ENCODE measurements at regions not wholly inside any gene's neighbourhood (a gene's known extent, or its start where the extent isn't known, plus 50 kb on each side); places are given as distances from the start of the nearest gene placed in this dataset.

- no peak for TF ChIP-seq CTCF (IDR thresholded peaks at IDR 0.05; ENCODE audit: unreplicated experiment)
- H3K9me3 Mint-ChIP-seq (ENCODE audit: unreplicated experiment) = no peaks in the 10 kb centered on the region
- H3K27me3 Mint-ChIP-seq (ENCODE audit: insufficient read depth, unreplicated experiment) = no peaks in the 10 kb centered on the region
- H3K36me3 Mint-ChIP-seq (ENCODE audit: insufficient read depth, unreplicated experiment) = no peaks in the 10 kb centered on the region
- H3K27ac Mint-ChIP-seq (ENCODE audit: low read depth, unreplicated experiment) = no peak overlapping the region
- no peak overlapping the region for H3K4me3 Mint-ChIP-seq (ENCODE audit: unreplicated experiment)
- DNase-seq (ENCODE audit: unreplicated experiment) = no peak
- no peaks in the 10 kb centered on the region for H3K4me1 Mint-ChIP-seq (ENCODE audit: insufficient read depth, unreplicated experiment)
- ChIA-PET CTCF (no interaction called here), POLR2A (no interaction called here)
- intact Hi-C loops (cut with micrococcal nuclease) = no loop called here
- no TSS peak for BruUV-seq (replicated peaks)
These were observed 700.6 kb upstream of the ZEB2 start for GRCh38 chr2:145220496-145220895.

- POLR2A ChIA-PET = no interaction called here
- no peaks in the 10 kb centered on the region for H3K27me3 Mint-ChIP-seq (ENCODE audit: insufficient read depth, unreplicated experiment)
These were observed 688.0 kb upstream of the ZEB2 start for GRCh38 chr2:145207884-145208283.

GRCh38 chr2:145206496-145207281, 686.8 kb upstream of the ZEB2 start:
- H3K27me3 Mint-ChIP-seq (ENCODE audit: insufficient read depth, unreplicated experiment) = no peaks in the 10 kb centered on the region
- CTCF ChIA-PET = no interaction called here
- H3K27ac Mint-ChIP-seq (ENCODE audit: low read depth, unreplicated experiment) = no peak overlapping the region
- H3K4me3 Mint-ChIP-seq (ENCODE audit: unreplicated experiment) = no peak overlapping the region
- intact Hi-C loops (cut with micrococcal nuclease) = no loop called here
- no TSS peak for BruUV-seq (replicated peaks)
- H3K9me3 Mint-ChIP-seq (ENCODE audit: unreplicated experiment) = no peaks in the 10 kb centered on the region
- no peak for TF ChIP-seq CTCF (IDR thresholded peaks at IDR 0.05; ENCODE audit: unreplicated experiment)
- POLR2A ChIA-PET = no interaction called here
- no peaks in the 10 kb centered on the region for H3K36me3 Mint-ChIP-seq (ENCODE audit: insufficient read depth, unreplicated experiment)
- DNase-seq (ENCODE audit: unreplicated experiment) = no peak
- no peaks in the 10 kb centered on the region for H3K4me1 Mint-ChIP-seq (ENCODE audit: insufficient read depth, unreplicated experiment)

More at GRCh38 chr2:145207884-145208283, 688.0 kb upstream of the ZEB2 start:
- Mint-ChIP-seq H3K36me3 (ENCODE audit: insufficient read depth, unreplicated experiment) (no peaks in the 10 kb centered on the region), H3K4me1 (ENCODE audit: insufficient read depth, unreplicated experiment) (no peaks in the 10 kb centered on the region), H3K27ac (ENCODE audit: low read depth, unreplicated experiment) (no peak overlapping the region), H3K4me3 (ENCODE audit: unreplicated experiment) (no peak overlapping the region), H3K9me3 (ENCODE audit: unreplicated experiment) (peaks cover 7% of the 10 kb centered on the region)
- CTCF ChIA-PET = interaction anchor here (0.6 kb wide), 1 partner anchor 459 kb away, joined by 4 read pairs; no protein-coding TSS in a partner anchor
- intact Hi-C loops (cut with micrococcal nuclease) = no loop called here
- no peak for DNase-seq (ENCODE audit: unreplicated experiment)
- no peak for TF ChIP-seq CTCF (IDR thresholded peaks at IDR 0.05; ENCODE audit: unreplicated experiment)
- BruUV-seq (replicated peaks) = no TSS peak

GRCh38 chr2:145203891-145204290, 684.0 kb upstream of the ZEB2 start:
- no TSS peak for BruUV-seq (replicated peaks)
- ChIA-PET POLR2A (interaction anchor here (0.6 kb wide), 1 partner anchor 8 kb away, joined by 3 read pairs; no protein-coding TSS in a partner anchor), CTCF (no interaction called here)
- no peaks in the 10 kb centered on the region for H3K36me3 Mint-ChIP-seq (ENCODE audit: insufficient read depth, unreplicated experiment)
- no peaks in the 10 kb centered on the region for H3K9me3 Mint-ChIP-seq (ENCODE audit: unreplicated experiment)
- no peak overlapping the region for H3K4me3 Mint-ChIP-seq (ENCODE audit: unreplicated experiment)
- TF ChIP-seq CTCF (IDR thresholded peaks at IDR 0.05; ENCODE audit: unreplicated experiment) = no peak
- H3K4me1 Mint-ChIP-seq (ENCODE audit: insufficient read depth, unreplicated experiment) = no peaks in the 10 kb centered on the region
- H3K27me3 Mint-ChIP-seq (ENCODE audit: insufficient read depth, unreplicated experiment) = no peaks in the 10 kb centered on the region
- intact Hi-C loops (cut with micrococcal nuclease) = no loop called here
- DNase-seq (ENCODE audit: unreplicated experiment) = no peak
- no peak overlapping the region for H3K27ac Mint-ChIP-seq (ENCODE audit: low read depth, unreplicated experiment)

Data from MCF 10A (cell line).